ENCODE measurements at regions not wholly inside any gene's neighbourhood (a gene's known extent, or its start where the extent isn't known, plus 50 kb on each side); places are given as distances from the start of the nearest gene placed in this dataset.

GRCh38 chr2:173521450-173522192 lies 166.9 kb downstream of the CDCA7 start:
- TF ChIP-seq, protein P1, sequence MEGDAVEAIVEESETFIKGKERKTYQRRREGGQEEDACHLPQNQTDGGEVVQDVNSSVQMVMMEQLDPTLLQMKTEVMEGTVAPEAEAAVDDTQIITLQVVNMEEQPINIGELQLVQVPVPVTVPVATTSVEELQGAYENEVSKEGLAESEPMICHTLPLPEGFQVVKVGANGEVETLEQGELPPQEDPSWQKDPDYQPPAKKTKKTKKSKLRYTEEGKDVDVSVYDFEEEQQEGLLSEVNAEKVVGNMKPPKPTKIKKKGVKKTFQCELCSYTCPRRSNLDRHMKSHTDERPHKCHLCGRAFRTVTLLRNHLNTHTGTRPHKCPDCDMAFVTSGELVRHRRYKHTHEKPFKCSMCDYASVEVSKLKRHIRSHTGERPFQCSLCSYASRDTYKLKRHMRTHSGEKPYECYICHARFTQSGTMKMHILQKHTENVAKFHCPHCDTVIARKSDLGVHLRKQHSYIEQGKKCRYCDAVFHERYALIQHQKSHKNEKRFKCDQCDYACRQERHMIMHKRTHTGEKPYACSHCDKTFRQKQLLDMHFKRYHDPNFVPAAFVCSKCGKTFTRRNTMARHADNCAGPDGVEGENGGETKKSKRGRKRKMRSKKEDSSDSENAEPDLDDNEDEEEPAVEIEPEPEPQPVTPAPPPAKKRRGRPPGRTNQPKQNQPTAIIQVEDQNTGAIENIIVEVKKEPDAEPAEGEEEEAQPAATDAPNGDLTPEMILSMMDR (IDR thresholded peaks at IDR 0.05; ENCODE audit: insufficient read depth, low read length): no peak
- TF ChIP-seq POLR2AphosphoS5 (IDR thresholded peaks at IDR 0.05; ENCODE audit: low read depth): no peak
